HepG2 (cell line): ENCODE measurements at regions not wholly inside any gene's neighbourhood (a gene's known extent, or its start where the extent isn't known, plus 50 kb on each side); places are given as distances from the start of the nearest gene placed in this dataset.

Experiments used
- ATAC-seq: fragments of 200-7000 bp; cut with Tn5 transposase; 3 replicates; pipeline ENCODE4 v1.9.1; 2020; ENCODE audit warnings: mild to moderate bottlenecking, moderate library complexity
- BruUV-seq: library from RNA; stranded (reverse); fragments of 400-500 nt; replicated peaks from 2 replicates; lab custom pipeline; 2021; lab: Mats Ljungman, UMichigan
- CTCF ChIA-PET: fragments of 300-600 bp; formaldehyde crosslinking; extraction: SDS; loops from one replicate; lab custom pipeline; 2021; ENCODE audit warnings: low total read pairs, inconsistent platforms, low intra/inter-chr PET ratio; lab: Yijun Ruan, JAX
- POLR2A ChIA-PET: fragments of 350-600 bp; sonication (Branson Sonifier 250); formaldehyde crosslinking; loops from one replicate; lab custom pipeline; 2020; ENCODE audit warnings: antibody characterized with exemption, inconsistent platforms; lab: Yijun Ruan, JAX
- DNase-seq: peaks from one replicate; pipeline ENCODE4 v3.0.0-alpha.2; 2015; ENCODE audit warnings: low spot score
- FAIRE-seq: peaks from 3 replicates; lab custom pipeline; 2011; peaks lifted over from hg19 to GRCh38; lab: Jason Lieb, UNC
- H2AFZ ChIP-seq: one replicate; pipeline ENCODE4 v1.6.1; 2011; ENCODE audit warnings: low read length, inconsistent platforms
- H3K27ac ChIP-seq: fragments of 300-600 bp; 3 replicates; pipeline ENCODE4 v1.8.0; 2011; ENCODE audit warnings: mixed run types, mild to moderate bottlenecking, mixed read lengths, low read length, inconsistent platforms; ENCODE audit not compliant: insufficient read depth; ENCODE audit errors: extremely low read length
- H3K27me3 ChIP-seq, 2 experiments: fragments of 200-600 bp in 1 of 2; 2 replicates in 1 of 2; 3 replicates in 1 of 2; pipeline versions ENCODE4 v1.6.0 to v1.8.0; 2011; ENCODE audit warnings: low read length in 2 of 2, mild to moderate bottlenecking in 2 of 2, moderate library complexity in 2 of 2, inconsistent platforms in 1 of 2; ENCODE audit not compliant: insufficient read depth in 2 of 2, control insufficient read depth in 1 of 2
- H3K36me3 ChIP-seq, 2 experiments: fragments of 200-600 bp in 1 of 2; replicated peaks in 1 of 2; 2 replicates in 1 of 2; 3 replicates in 1 of 2; pipeline versions ENCODE4 v1.5.1 to v1.8.0; 2011; ENCODE audit warnings: low read length in 2 of 2, inconsistent platforms in 1 of 2; ENCODE audit not compliant: insufficient read depth in 2 of 2, control insufficient read depth in 1 of 2
- H3K4me1 ChIP-seq: 2 replicates; pipeline ENCODE4 v1.5.1; 2012; ENCODE audit warnings: low read length, inconsistent platforms; ENCODE audit not compliant: insufficient read depth
- H3K4me2 ChIP-seq: 2 replicates; pipeline ENCODE4 v1.6.0; 2011; ENCODE audit warnings: low read depth, low read length, inconsistent platforms
- H3K4me3 ChIP-seq, 3 experiments: fragments of 200-600 bp in 1 of 3; sonication (generic), shearing (Covaris generic) in 1 of 3; replicated peaks in 1 of 3; 2 replicates each; pipeline ENCODE4 v1.5.1; 2011 to 2016; ENCODE audit warnings: low read length in 3 of 3, inconsistent platforms in 2 of 3, low read depth in 2 of 3, mild to moderate bottlenecking in 2 of 3, control low read depth in 1 of 3, mixed read lengths in 1 of 3; ENCODE audit not compliant: insufficient read depth in 1 of 3
- H3K79me2 ChIP-seq: one replicate; pipeline ENCODE4 v1.6.1; 2011; ENCODE audit warnings: low read length, inconsistent platforms; ENCODE audit not compliant: insufficient read depth
- H3K9ac ChIP-seq: 2 replicates; pipeline ENCODE4 v1.6.0; 2011; ENCODE audit warnings: mild to moderate bottlenecking, low read depth, low read length, inconsistent platforms; ENCODE audit not compliant: insufficient read depth
- H3K9me3 ChIP-seq: 2 replicates; pipeline ENCODE4 v1.5.1; 2012; ENCODE audit warnings: mild to moderate bottlenecking, low read length
- H4K20me1 ChIP-seq: 2 replicates; pipeline ENCODE4 v1.6.0; 2011; ENCODE audit warnings: inconsistent platforms, mild to moderate bottlenecking, low read length, moderate library complexity; ENCODE audit not compliant: insufficient read depth
- ARNT2 ChIP-seq: sonication (generic); formaldehyde crosslinking; IDR thresholded peaks from 2 replicates; pipeline ENCODE4 v1.8.0; 2022; ENCODE audit warnings: mild to moderate bottlenecking, low read depth, missing genetic modification reagents, moderate library complexity
- CBFB ChIP-seq: sonication (generic); formaldehyde crosslinking; IDR thresholded peaks from 2 replicates; pipeline ENCODE4 v1.4.0; 2020; ENCODE audit warnings: missing genetic modification reagents
- DDIT3 ChIP-seq: sonication (generic); formaldehyde crosslinking; IDR thresholded peaks from 2 replicates; pipeline ENCODE4 v1.4.0; 2020; ENCODE audit warnings: mild to moderate bottlenecking, missing genetic modification reagents
- FOXC1 ChIP-seq: sonication (generic); formaldehyde crosslinking; IDR thresholded peaks from 2 replicates; pipeline ENCODE4 v1.8.0; 2022; ENCODE audit warnings: mild to moderate bottlenecking, missing genetic modification reagents, borderline replicate concordance
- HHEX ChIP-seq: IDR thresholded peaks from 2 replicates; pipeline ENCODE4 v1.6.1; 2016; ENCODE audit warnings: control low read depth
- JUN ChIP-seq: sonication (generic); formaldehyde crosslinking; IDR thresholded peaks from 2 replicates; pipeline ENCODE4 v1.4.0; 2020; ENCODE audit warnings: mild to moderate bottlenecking, missing genetic modification reagents
- NR2F2 ChIP-seq: IDR thresholded peaks from 2 replicates; pipeline ENCODE4 v1.6.1; 2012; ENCODE audit warnings: low read depth, inconsistent platforms, borderline replicate concordance
- RBM22 ChIP-seq: fragments of 200-400 bp; formaldehyde crosslinking; optimal IDR thresholded peaks from 2 replicates; pipeline ENCODE3; 2017; ENCODE audit warnings: mild to moderate bottlenecking, low read length, moderate library complexity
- SOX5 ChIP-seq: IDR thresholded peaks from 2 replicates; pipeline ENCODE4 v1.6.1; 2016; ENCODE audit warnings: borderline replicate concordance
- TAF15 ChIP-seq: fragments of 200-400 bp; formaldehyde crosslinking; IDR thresholded peaks from one replicate; pipeline ENCODE4 v1.6.1; 2018; ENCODE audit warnings: mild to moderate bottlenecking, low read depth, low read length; ENCODE audit not compliant: poor library complexity, severe bottlenecking
- ZFP37 ChIP-seq: sonication (generic); formaldehyde crosslinking; IDR thresholded peaks from 2 replicates; pipeline ENCODE4 v1.4.0; 2020; ENCODE audit warnings: missing genetic modification reagents, borderline replicate concordance
- ZNF225 ChIP-seq: sonication (generic); formaldehyde crosslinking; IDR thresholded peaks from 2 replicates; pipeline ENCODE4 v1.4.0; 2020; ENCODE audit warnings: mild to moderate bottlenecking, missing genetic modification reagents
- ZNF556 ChIP-seq: sonication (generic); formaldehyde crosslinking; IDR thresholded peaks from 2 replicates; pipeline ENCODE4 v1.4.0; 2020; ENCODE audit warnings: mild to moderate bottlenecking, missing genetic modification reagents, borderline replicate concordance
- ZNF572 ChIP-seq: sonication (generic); formaldehyde crosslinking; IDR thresholded peaks from 2 replicates; pipeline ENCODE4 v1.5.1; 2020; ENCODE audit warnings: mild to moderate bottlenecking, missing genetic modification reagents
- ZNF619 ChIP-seq: sonication (generic); formaldehyde crosslinking; IDR thresholded peaks from 2 replicates; pipeline ENCODE4 v1.4.0; 2020; ENCODE audit warnings: mild to moderate bottlenecking, missing genetic modification reagents
- ZNF629 ChIP-seq: sonication (generic); formaldehyde crosslinking; conservative IDR thresholded peaks from 2 replicates; pipeline ENCODE4 v1.5.0; 2020; ENCODE audit warnings: missing genetic modification reagents
- WGBS: methylation state at CpG from one replicate; pipeline ENCODE4 v1.1.6; 2017; ENCODE audit warnings: low lambda C conversion rate; 5-methylcytosine and 5-hydroxymethylcytosine counted together
- in situ Hi-C: cut with HindIII; loops from 2 replicates; pipeline ENCODE4 v1.10.0; 2017; ENCODE audit warnings: low pct_unique_long_range_greater_than_20kb; ENCODE audit not compliant: extremely low pct_ligation_motif_present
- intact Hi-C: fragments of 100-400 bp; cut with micrococcal nuclease; formaldehyde crosslinking; loops from one replicate; pipeline ENCODE4 v1.10.0; 2022; ENCODE audit not compliant: unreplicated experiment
- TF ChIP-seq, protein P1 (sequence below): sonication (generic); formaldehyde crosslinking; IDR thresholded peaks from 2 replicates; pipeline ENCODE4 v1.4.0; 2020; ENCODE audit warnings: missing genetic modification reagents, low read depth, mild to moderate bottlenecking, borderline replicate concordance
- TF ChIP-seq, protein P2 (sequence below): sonication (generic); formaldehyde crosslinking; conservative IDR thresholded peaks from 2 replicates; pipeline ENCODE4 v1.4.0; 2020; ENCODE audit warnings: missing genetic modification reagents
- TF ChIP-seq, protein P3 (sequence below): IDR thresholded peaks from 2 replicates; pipeline ENCODE4 v1.6.1; 2016; ENCODE audit warnings: missing compliant biosample characterization, missing genetic modification reagents, borderline replicate concordance
- TF ChIP-seq, protein P4 (sequence below): sonication (generic); formaldehyde crosslinking; IDR thresholded peaks from 2 replicates; pipeline ENCODE4 v1.5.0; 2020; ENCODE audit warnings: missing genetic modification reagents

DNA sequence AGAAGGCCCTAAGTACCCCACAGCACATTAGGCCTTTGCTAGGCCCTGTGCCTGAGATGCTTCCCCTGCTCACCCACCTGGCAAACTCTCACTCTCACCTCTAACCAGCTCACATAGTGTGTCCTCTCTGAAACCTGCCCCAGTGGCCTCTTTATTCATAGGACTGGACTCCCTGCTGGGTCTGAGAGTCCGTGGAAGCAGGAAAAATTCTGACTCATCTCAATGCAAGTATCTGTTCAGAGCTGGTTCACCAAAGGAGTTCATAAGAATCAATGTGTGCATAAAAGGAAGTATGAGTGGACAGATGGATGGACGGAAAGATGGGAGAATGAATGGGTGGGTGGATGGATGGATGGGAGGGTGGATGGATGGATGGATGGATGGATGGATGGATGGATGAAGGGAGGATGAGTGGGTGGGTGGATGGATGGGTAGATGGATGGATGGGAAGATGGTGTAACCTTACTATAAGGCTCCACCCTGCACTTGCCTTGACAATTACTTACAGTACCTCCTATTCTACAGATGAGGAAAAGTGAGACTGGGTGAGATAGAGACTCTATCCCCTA lies 111.2 kb upstream of the ZMIZ1 start (continued):
- TF ChIP-seq, protein P1, sequence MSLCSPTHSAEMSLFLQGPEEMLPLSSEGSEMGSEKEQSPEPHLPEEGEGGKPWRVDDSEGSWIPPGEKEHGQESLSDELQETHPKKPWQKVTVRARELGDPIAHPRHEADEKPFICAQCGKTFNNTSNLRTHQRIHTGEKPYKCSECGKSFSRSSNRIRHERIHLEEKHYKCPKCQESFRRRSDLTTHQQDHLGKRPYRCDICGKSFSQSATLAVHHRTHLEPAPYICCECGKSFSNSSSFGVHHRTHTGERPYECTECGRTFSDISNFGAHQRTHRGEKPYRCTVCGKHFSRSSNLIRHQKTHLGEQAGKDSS (CRISPR knock-in tag): no peak
- TF ChIP-seq ZNF556 (CRISPR knock-in tag) (no peak), HHEX (CRISPR knock-in tag) (no peak), RBM22 (no peak), JUN (CRISPR knock-in tag) (no peak)
- TF ChIP-seq, protein P2, sequence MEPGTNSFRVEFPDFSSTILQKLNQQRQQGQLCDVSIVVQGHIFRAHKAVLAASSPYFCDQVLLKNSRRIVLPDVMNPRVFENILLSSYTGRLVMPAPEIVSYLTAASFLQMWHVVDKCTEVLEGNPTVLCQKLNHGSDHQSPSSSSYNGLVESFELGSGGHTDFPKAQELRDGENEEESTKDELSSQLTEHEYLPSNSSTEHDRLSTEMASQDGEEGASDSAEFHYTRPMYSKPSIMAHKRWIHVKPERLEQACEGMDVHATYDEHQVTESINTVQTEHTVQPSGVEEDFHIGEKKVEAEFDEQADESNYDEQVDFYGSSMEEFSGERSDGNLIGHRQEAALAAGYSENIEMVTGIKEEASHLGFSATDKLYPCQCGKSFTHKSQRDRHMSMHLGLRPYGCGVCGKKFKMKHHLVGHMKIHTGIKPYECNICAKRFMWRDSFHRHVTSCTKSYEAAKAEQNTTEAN: no peak

- H3K27ac ChIP-seq: no peak overlapping the region
- no peaks in the 10 kb centered on the region for H4K20me1 ChIP-seq
- no peak overlapping the region for H3K4me3 ChIP-seq
- no peak overlapping the region for H3K9ac ChIP-seq
- BruUV-seq: no TSS peak
- no peaks in the 10 kb centered on the region for H3K27me3 ChIP-seq
- ChIA-PET CTCF (no interaction called here), POLR2A (interaction anchor here (6.8 kb wide), 1 partner anchor 15 kb away, joined by 122 read pairs; no protein-coding TSS in a partner anchor)
- no peaks in the 10 kb centered on the region for H3K9me3 ChIP-seq
- H3K79me2 ChIP-seq: no peaks in the 10 kb centered on the region
- H3K4me2 ChIP-seq: no peak overlapping the region
- H2AFZ ChIP-seq: no peak overlapping the region
- H3K36me3 ChIP-seq: no peaks in the 10 kb centered on the region
- ATAC-seq: no peak
- DNase-seq: no peak
- 96% methylated on average over 9 of the region's 10 CpGs for WGBS
- FAIRE-seq: no peak
- in situ Hi-C loops (no loop called here), intact Hi-C loops (no loop called here)
- peaks cover 38% of the 10 kb centered on the region for H3K4me1 ChIP-seq
- no peak for TF ChIP-seq FOXC1 (CRISPR knock-in tag)
- no peak for TF ChIP-seq SOX5
- TF ChIP-seq TAF15: no peak
- TF ChIP-seq DDIT3 (CRISPR knock-in tag): no peak
- TF ChIP-seq, protein P3, sequence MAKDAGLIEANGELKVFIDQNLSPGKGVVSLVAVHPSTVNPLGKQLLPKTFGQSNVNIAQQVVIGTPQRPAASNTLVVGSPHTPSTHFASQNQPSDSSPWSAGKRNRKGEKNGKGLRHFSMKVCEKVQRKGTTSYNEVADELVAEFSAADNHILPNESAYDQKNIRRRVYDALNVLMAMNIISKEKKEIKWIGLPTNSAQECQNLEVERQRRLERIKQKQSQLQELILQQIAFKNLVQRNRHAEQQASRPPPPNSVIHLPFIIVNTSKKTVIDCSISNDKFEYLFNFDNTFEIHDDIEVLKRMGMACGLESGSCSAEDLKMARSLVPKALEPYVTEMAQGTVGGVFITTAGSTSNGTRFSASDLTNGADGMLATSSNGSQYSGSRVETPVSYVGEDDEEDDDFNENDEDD (CRISPR knock-in tag): no peak
- no peak for TF ChIP-seq NR2F2
- TF ChIP-seq ZNF619: no peak
- no peak for TF ChIP-seq CBFB (CRISPR knock-in tag)
- no peak for TF ChIP-seq ARNT2
- no peak for TF ChIP-seq ZNF629 (CRISPR knock-in tag)
- TF ChIP-seq ZNF225: no peak
- no peak for TF ChIP-seq ZFP37
- TF ChIP-seq, protein P4, sequence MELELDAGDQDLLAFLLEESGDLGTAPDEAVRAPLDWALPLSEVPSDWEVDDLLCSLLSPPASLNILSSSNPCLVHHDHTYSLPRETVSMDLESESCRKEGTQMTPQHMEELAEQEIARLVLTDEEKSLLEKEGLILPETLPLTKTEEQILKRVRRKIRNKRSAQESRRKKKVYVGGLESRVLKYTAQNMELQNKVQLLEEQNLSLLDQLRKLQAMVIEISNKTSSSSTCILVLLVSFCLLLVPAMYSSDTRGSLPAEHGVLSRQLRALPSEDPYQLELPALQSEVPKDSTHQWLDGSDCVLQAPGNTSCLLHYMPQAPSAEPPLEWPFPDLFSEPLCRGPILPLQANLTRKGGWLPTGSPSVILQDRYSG: no peak
- no peak for TF ChIP-seq ZNF572 (CRISPR knock-in tag)
Observed at GRCh38 chr10:78959217-78959923, 109.4 kb upstream of the ZMIZ1 start.
